Cardiac septum (tissue), 1 donor: ENCODE measurements at regions not wholly inside any gene's neighbourhood (a gene's known extent, or its start where the extent isn't known, plus 50 kb on each side); places are given as distances from the start of the nearest gene placed in this dataset.

Experiments used
- DNase-seq: peaks from one replicate; pipeline ENCODE4 v3.0.0-alpha.2; 2020; ENCODE audit warnings: low spot score
- intact Hi-C: fragments of 100-400 bp; cut with DNase I; formaldehyde crosslinking; loops from one replicate; pipeline ENCODE4 v1.14.0; 2022
- donor health status: DM: no; HTN: no; CAD: no.

DNA sequence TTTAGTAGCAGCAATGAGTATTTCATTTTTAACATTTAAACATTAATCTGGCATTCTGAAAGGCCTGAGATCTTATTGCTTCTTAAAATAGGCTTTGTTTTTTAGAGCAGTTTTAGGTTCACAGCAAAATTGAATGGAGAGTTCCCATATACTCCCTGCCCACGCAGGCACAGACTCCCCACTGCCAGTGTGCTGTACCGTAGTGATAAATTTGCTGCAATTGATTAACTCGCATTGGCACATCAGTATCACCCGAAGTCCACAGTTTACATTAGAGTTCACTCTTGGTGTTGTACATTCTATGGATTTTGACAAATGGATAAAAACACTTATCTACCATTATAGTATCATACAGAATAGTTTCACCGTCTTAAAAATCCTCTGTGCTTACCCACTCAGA lies 71.8 kb upstream of the ERRFI1 start:
- DNase-seq: no peak
- intact Hi-C loops: no loop called here

DNA sequence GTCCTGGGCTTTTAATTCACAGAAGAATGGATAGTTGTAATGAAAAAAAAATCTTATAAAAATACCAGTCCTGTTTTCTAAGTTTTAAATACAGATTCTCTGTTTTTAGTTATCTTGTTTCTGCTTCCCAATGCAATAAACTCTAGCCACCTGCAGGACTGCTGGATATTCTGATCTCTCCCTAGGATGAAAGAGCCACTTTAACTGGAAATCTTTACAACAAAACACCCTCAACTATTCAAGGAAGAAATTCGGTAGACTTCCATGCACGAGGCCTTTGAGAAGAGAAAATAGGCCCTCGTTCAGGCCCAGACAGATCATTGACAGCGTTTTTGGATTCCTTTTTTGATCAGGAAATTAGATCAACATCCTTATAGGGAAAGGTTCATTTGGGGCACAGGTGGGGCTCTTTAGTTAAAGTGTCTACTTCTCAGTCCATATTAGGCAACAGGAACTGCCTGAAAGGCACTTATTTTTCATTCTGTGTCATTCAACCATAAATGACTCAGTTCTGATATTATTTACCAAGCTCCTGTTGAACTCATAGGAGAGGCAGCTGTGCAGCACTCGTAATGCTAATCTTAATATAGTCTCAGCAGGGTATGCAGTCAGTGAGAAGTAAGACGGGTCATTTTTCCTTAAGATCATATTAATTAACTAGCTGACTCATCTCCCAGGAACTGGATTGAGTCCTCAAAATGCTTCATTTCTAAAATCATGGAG lies 71.1 kb upstream of the ERRFI1 start:
- no peak for DNase-seq
- intact Hi-C loops: no loop called here

- DNase-seq: no peak
- intact Hi-C loops: no loop called here
Observed at GRCh38 chr1:8096105-8097011, 70.2 kb upstream of the ERRFI1 start.

GRCh38 chr1:8095584-8095983 lies 69.5 kb upstream of the ERRFI1 start:
- intact Hi-C loops: no loop called here
- DNase-seq: no peak

DNA sequence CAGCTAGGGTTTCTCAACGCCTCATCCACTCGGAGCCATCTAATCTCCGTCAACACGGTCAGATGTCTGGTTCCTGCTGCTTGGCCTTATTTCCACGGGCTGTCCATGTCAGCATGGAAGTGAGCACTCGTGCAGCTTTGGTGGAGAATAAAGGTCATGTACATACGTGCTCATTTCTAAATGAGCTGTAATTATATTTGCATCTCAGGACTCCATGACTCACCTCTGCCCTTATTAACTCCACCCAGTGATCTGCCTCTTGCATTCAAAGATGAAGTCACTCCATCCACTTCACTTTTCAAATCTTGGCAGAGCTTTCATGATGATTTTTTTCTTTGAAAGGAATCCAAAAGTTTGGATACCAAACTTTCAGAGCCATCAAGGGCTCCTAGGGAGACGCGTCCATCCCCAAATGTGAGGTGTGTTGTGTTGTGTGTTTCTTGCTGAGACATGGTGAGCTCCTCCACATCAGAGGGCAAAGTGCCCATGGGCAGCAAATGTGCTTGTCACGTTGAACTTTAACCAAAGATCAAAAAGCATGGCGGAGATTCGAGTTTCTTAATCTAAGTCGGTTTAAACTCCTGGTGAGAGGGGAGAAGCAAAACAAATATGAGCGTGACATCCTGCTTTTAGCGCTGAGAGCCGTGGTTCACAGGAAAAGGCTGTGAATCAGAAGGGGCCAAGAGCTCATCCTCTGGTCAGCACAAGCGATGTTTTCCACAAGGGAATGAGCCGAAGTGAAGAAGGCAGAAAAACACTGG lies 68.6 kb upstream of the ERRFI1 start:
- DNase-seq: no peak

DNA sequence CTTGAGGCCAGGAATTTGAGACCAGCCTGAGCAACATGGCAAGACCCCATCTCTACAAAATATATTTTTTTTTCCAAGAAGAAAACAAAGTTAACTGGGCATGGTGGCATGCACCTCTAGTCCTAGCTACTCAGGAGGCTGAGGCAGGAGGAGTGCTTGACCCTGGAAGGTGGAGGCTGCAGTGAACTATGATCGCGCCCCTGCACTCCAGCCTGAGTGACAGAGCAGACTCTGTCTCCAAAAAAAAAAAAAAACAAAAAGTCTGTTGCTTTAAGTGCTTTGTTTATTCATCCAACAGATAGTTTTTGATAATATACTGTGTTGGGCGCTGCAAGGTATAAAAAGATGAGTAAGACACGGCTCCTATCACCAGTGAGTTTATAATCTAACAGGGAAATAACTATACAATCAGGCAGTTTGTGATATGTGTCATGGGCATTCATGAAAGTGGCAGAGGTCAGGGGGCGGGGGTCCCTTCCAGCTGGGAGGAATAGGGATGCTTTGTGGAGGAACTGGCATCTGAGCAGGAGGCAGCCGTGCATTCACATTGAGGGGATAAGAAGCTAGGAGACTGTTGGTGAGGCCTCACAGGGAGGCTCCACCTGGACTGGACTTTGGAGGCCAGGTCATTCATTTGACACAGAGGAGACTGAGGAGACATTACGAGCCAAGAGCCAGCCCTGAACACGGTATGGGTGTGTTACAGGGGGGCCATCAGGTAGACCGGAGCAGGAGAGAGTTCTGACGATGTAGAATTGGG lies 67.3 kb upstream of the ERRFI1 start:
- DNase-seq: no peak
- intact Hi-C loops: no loop called here

More for the DNA sequence above, 68.6 kb upstream of the ERRFI1 start:
- intact Hi-C loops: no loop called here

DNA sequence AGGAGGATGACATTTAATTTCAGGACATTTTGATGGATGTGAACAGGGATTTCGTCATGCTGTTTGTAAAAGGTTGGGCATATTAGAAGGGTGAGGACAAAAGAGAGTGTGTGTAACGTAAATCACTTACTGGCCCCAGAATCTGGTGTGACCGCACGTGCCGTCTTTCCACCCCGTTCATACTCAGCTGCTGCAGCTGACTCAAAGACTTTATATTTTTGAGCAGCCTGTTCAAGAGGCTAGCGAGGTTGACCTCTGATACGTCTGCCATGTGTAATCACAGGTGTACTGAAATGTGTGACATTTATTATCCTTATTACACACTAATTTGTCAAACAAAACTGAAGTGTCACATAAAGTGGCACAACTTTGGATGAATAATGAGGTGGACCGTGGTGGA lies 66.5 kb upstream of the ERRFI1 start:
- intact Hi-C loops: no loop called here

DNA sequence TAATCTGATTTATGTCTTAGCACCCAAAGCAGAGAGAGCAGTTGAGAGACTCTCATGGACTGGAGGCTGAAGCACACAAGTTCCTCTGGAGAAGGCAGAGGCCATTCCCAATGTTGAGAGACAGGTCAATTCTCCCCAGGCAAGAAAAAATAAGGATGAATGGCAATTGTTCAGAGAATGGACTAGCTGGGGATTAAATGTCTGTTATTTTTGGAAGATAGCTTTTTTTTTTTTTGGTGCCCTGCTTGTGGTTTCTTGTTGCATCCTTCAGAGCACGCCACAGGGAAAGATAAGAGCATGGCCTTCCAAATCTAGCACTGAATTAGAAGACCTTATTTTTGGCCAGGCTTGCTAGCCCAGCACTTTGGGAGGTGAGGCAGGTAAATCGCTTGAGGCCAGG lies 65.6 kb upstream of the ERRFI1 start:
- intact Hi-C loops: no loop called here
- DNase-seq: no peak

More for the DNA sequence above, 66.5 kb upstream of the ERRFI1 start:
- no peak for DNase-seq

DNA sequence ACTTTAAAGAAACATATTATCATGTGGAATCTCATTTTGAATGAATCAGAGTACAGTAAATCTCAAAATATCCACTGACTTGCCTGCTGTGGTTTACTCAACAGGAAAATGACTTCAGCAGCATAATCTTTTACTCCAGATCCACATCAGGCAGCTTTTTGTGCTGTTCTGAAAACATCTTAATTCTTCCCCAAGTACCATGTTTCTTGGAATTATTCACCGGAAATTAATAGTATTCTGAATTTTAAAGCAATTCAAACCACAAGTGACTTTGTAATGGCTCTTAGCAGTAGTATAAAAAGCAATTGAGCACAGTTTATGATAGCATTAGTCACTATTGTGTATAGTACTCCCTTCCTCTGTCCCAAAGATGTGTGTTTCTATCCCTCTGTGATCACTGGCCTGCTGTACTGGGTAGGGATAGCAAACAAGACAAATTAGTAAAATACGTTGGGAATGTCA lies 64.2 kb upstream of the ERRFI1 start:
- DNase-seq: no peak
- intact Hi-C loops: no loop called here

DNA sequence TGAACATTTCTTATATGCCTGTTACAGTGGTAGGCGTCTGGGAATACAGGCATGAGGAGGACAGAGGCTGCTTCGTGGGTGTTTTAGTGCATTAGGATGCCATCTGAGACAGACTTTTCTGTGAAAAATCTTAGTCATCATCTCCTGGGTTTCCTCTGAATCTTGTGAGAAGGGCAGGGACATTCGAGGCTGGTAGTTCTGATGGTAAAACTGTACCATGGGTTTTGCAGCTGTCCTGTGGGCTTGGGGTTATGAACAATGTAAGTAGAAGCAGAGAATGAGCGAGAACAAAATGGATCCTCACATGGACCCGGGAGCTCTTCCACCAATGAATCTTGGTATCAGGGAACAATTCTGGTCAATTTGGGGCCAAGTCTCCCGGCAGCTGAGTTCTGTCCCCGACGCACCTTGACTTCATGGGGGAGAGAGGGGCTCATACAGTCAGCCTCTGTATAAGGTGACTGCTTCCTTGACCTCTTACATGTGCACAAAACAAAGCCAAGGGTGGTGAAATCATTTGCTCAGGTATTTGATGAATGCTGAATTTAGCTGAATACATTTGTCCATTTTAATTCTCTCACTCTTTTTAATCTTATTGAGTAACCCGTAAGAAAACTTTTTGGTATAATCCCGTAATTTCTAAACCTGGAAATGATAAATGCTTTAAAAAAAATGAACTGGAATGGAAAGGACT lies 63.6 kb upstream of the ERRFI1 start:
- intact Hi-C loops: no loop called here

DNA sequence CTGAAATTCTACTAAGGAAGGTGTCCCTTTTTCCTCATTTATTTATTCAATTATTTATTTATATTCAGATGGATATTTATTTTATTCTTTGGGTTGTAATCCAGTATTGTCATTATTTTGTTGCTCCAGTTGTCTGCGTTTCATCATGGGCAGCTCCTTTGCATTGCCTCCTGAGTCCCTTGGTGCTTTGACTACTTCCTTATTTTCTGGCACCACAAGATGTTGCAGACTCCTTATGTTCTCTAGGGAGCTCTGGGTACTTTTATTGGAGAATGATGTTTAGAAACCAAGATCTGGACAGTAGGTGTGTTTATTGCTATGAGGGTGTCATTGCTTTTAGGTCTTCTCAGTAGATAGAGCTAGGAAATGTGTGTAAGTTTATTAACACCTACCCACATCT lies 59.9 kb upstream of the ERRFI1 start:
- intact Hi-C loops: no loop called here

More for the DNA sequence above, 63.6 kb upstream of the ERRFI1 start:
- no peak for DNase-seq

DNA sequence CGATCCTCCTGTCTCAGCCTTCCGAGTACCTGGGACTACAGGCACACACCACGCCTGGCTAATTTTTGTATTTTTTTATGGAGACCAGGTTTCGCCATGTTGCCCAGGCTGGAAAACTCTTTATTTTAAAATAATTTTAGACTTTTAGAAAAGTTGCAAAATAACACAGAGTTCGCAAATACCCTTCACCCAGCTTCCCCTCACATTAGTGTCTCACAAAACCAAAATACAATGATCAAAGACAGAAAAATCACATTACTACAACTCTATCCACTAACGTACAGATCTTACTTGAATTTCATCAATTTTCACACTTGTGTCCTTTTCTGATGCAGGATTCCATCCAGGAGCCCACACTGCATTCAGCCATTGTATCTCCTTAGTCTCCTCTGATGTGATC lies 58.8 kb upstream of the ERRFI1 start:
- intact Hi-C loops: no loop called here
- DNase-seq: no peak

More for the DNA sequence above, 59.9 kb upstream of the ERRFI1 start:
- no peak for DNase-seq

DNA sequence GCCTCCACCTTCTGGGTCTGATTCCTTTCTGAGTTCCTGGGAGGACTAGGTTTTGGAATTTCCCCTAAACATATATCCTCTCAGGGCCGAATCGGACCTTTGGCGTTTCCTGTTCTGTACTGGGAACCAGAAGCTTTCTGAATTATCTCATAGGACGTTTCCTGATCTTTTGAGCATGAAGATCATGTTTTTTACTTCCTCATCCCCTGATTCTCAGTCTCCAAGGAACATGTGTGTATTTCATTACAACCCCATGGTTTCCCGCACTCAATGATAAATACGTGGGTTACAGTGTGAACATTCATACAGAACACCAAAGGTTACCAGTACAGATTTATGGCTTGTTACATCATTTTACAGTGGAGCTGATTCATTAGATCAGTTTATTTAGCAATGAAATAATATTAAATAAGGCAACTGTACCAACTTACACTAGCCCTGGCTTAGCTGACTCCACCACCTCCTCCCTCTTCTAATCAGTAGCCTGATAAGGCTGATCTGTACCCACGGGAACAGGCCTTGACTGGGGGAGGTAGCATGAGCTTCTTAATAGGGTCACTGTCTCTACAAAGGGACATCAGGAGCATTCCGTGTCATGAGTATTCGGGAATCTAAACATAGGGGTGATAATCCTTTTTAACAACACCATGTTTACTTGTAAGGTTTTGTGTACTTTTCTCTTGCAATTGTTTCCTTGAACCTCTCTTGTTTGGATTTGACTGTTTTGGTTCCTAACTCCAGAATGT lies 57.8 kb upstream of the ERRFI1 start:
- intact Hi-C loops: no loop called here
- DNase-seq: no peak

DNA sequence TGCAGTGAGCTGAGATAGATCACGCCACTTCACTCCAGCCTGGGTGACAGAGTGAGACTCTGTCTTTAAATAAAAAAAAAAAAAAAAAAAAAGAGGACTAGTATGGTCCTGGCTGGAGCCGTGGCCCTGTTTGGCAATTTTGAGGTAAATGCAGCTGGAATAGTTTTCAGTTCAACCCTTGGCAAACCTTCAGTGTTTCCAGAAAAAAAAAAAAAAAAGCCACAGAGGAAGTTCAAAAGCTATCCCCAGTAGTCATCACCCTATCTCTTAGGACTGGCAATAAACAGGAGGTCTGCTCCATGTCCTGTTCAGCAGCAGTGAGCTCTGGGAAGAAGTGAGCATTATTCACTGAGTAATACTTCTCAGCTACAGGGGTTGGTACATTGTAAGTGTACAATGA lies 56.8 kb upstream of the ERRFI1 start:
- DNase-seq: no peak
- intact Hi-C loops: no loop called here

- no peak for DNase-seq
- intact Hi-C loops: loop anchor here (5.0 kb wide), 2 partner anchors 39 to 59 kb away; no protein-coding TSS in a partner anchor
Observed at GRCh38 chr1:8078176-8078671, 52.1 kb upstream of the ERRFI1 start.

GRCh38 chr1:8077602-8078001 lies 51.5 kb upstream of the ERRFI1 start:
- intact Hi-C loops: loop anchor here (1.0 to 5.0 kb wide), 3 partner anchors 37 to 60 kb away; no protein-coding TSS in a partner anchor
- no peak for DNase-seq

DNA sequence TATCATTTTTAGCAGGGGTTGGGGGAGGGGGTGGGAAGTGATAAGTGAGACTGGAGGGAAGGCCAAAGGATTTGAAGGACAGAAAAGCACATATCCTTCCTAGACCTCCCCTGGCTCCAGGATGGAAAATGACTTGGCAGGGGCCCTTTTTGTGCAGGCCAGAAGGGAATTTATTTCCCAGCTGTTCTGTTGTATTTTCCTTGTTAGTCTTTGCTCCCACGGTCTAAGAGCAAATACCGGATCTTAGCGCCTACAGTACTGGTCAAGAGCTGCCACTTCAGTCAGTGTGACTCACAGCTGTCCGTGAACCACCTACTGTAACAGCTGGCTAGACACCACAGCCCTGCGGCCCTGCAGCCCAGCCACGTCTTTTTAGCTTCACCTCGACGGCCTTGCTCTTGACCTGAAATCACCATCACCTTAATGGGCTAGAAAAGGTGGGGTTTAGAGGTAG lies 51.0 kb upstream of the ERRFI1 start:
- peak; percentile 79 for DNase-seq
- intact Hi-C loops: loop anchor here (1.0 to 5.0 kb wide), 3 partner anchors 37 to 60 kb away; no protein-coding TSS in a partner anchor
